ENCODE measurements at regions not wholly inside any gene's neighbourhood (a gene's known extent, or its start where the extent isn't known, plus 50 kb on each side); places are given as distances from the start of the nearest gene placed in this dataset.

DNA sequence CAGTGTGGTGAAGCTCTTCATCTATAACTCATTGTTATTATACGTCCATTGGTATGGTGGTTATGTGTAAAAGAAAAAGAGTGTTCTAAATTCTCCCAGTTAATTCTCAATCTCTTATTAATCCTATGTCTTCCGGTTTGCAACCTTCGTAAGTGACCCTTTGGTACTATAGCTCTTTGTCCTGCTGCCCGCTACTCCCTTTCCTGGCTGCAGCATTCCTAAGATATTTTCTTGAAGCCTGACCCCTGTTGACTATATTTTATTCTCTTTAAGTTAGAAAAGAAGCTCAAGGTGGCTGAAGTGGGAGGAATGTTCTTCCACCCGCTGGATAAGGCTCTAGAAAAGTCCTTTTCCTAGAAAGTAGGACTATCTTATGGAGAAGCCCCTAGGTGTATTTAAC lies 684.8 kb downstream of the SOCS6 start:
- Mint-ChIP-seq H3K36me3 (ENCODE audit: insufficient read depth) (no peaks in the 10 kb centered on the region), H3K27me3 (no peaks in the 10 kb centered on the region)

DNA sequence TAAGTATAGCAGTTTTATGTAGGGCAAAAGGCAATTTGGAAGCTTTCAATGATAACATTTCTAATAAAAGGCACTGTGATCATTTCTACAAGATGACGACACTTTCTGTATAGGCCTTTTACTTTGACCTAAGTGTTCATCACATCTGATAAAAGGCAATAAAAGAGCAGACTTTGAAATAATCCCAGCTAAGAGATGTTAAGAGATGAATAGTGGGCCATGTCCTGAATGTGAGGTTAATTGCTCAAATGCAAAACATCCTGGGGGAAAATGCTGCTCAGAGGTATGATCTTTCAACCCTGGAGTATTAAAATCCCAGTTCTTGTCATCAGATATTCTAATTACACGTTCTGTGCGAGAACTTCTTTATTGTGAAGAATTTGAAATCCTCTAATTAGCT lies 677.6 kb downstream of the SOCS6 start:
- Mint-ChIP-seq H3K9me3 (ENCODE audit: low read depth) (no peaks in the 10 kb centered on the region), H3K27me3 (no peaks in the 10 kb centered on the region), H3K4me3 (ENCODE audit: low read depth) (no peak overlapping the region), H3K36me3 (ENCODE audit: insufficient read depth) (no peaks in the 10 kb centered on the region), H3K4me1 (ENCODE audit: low read depth) (no peaks in the 10 kb centered on the region), H3K27ac (no peak overlapping the region)
- TF ChIP-seq, protein P1, sequence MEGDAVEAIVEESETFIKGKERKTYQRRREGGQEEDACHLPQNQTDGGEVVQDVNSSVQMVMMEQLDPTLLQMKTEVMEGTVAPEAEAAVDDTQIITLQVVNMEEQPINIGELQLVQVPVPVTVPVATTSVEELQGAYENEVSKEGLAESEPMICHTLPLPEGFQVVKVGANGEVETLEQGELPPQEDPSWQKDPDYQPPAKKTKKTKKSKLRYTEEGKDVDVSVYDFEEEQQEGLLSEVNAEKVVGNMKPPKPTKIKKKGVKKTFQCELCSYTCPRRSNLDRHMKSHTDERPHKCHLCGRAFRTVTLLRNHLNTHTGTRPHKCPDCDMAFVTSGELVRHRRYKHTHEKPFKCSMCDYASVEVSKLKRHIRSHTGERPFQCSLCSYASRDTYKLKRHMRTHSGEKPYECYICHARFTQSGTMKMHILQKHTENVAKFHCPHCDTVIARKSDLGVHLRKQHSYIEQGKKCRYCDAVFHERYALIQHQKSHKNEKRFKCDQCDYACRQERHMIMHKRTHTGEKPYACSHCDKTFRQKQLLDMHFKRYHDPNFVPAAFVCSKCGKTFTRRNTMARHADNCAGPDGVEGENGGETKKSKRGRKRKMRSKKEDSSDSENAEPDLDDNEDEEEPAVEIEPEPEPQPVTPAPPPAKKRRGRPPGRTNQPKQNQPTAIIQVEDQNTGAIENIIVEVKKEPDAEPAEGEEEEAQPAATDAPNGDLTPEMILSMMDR (IDR thresholded peaks at IDR 0.05; ENCODE audit: unreplicated experiment): no peak
- no peak for DNase-seq (ENCODE audit: low spot score, unreplicated experiment)

More for the DNA sequence above, 684.8 kb downstream of the SOCS6 start:
- H3K4me1 Mint-ChIP-seq (ENCODE audit: low read depth): peaks cover 2% of the 10 kb centered on the region
- H3K9me3 Mint-ChIP-seq (ENCODE audit: low read depth): peaks cover 2% of the 10 kb centered on the region
- no peak overlapping the region for H3K27ac Mint-ChIP-seq
- DNase-seq (ENCODE audit: low spot score, unreplicated experiment): no peak
- TF ChIP-seq, protein P1 (IDR thresholded peaks at IDR 0.05; ENCODE audit: unreplicated experiment): no peak
- H3K4me3 Mint-ChIP-seq (ENCODE audit: low read depth): no peak overlapping the region

DNA sequence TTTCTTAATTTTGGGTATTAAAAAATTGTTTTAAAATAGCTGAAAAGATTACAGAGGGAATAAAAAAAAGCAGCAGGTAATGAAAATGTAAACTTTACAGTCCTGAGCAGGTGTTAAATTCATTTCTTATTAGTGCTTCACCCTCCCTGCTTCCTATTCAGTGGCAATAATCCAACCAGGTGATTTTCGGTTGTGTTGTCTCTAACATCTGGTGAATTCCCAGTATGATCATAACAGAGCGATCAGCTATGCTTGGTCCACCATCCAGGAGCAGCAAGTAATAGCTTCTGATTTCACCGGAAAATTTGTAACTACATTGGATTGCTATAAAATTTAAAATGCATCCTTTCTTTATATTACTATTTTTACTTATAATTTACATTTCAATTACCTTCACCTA lies 673.1 kb downstream of the SOCS6 start:
- DNase-seq (ENCODE audit: low spot score, unreplicated experiment): no peak
- H3K9me3 Mint-ChIP-seq (ENCODE audit: low read depth): no peaks in the 10 kb centered on the region
- H3K4me1 Mint-ChIP-seq (ENCODE audit: low read depth): no peaks in the 10 kb centered on the region
- TF ChIP-seq, protein P1 (IDR thresholded peaks at IDR 0.05; ENCODE audit: unreplicated experiment): no peak
- no peak overlapping the region for H3K4me3 Mint-ChIP-seq (ENCODE audit: low read depth)
- no peak overlapping the region for H3K27ac Mint-ChIP-seq
- H3K36me3 Mint-ChIP-seq (ENCODE audit: insufficient read depth): no peaks in the 10 kb centered on the region
- H3K27me3 Mint-ChIP-seq: no peaks in the 10 kb centered on the region

DNA sequence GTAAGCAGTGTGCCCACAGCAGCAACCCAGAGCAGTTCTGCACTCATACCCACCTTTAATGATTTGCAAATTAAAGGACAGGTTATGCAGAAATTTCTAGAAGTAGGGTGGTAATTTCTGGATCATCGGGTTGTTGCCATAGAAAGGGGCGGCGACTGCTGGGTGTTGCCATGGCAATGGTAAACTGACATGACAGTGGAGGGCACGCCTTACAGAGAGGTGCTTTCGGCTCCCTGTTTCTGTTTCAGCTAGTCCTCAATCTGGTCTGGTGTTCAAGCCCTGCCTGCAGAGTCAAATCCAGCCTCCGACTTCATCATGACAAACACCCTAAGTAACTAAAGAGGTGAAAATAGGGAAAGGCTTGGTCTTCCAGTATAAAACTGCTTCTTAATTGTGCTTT lies 667.7 kb downstream of the SOCS6 start:
- no peak for DNase-seq (ENCODE audit: low spot score, unreplicated experiment)
- TF ChIP-seq, protein P1 (IDR thresholded peaks at IDR 0.05; ENCODE audit: unreplicated experiment): no peak
- Mint-ChIP-seq H3K36me3 (ENCODE audit: insufficient read depth) (no peaks in the 10 kb centered on the region), H3K27ac (no peak overlapping the region), H3K27me3 (no peaks in the 10 kb centered on the region), H3K4me3 (ENCODE audit: low read depth) (no peak overlapping the region), H3K4me1 (ENCODE audit: low read depth) (no peaks in the 10 kb centered on the region), H3K9me3 (ENCODE audit: low read depth) (no peaks in the 10 kb centered on the region)

DNA sequence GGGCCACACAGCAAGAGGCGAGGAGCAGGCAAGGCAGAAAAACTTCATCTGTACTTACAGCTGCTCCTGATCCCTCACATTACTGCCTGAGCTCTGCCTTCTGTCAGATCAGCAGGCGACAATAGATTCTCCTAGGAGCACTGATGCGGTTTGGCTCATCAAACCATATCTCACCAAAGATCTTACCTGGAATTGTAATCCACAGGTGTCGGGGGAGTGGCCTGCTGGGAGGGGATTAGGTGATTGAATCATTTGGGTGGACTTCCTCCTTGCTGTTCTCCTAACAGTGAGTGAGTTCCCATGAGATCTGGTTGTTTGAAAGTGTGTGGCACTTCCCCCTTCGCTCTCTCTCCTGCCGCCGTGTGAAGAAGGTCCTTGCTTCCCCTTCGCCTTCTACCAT lies 647.3 kb downstream of the SOCS6 start:
- Mint-ChIP-seq H3K36me3 (ENCODE audit: insufficient read depth) (no peaks in the 10 kb centered on the region), H3K27ac (no peak overlapping the region), H3K4me3 (ENCODE audit: low read depth) (no peak overlapping the region), H3K27me3 (no peaks in the 10 kb centered on the region), H3K4me1 (ENCODE audit: low read depth) (peaks cover 7% of the 10 kb centered on the region), H3K9me3 (ENCODE audit: low read depth) (no peaks in the 10 kb centered on the region)
- DNase-seq (ENCODE audit: low spot score, unreplicated experiment): no peak
- TF ChIP-seq, protein P1 (IDR thresholded peaks at IDR 0.05; ENCODE audit: unreplicated experiment): no peak
